IMR-90 (cell line): ENCODE measurements at regions not wholly inside any gene's neighbourhood (a gene's known extent, or its start where the extent isn't known, plus 50 kb on each side); places are given as distances from the start of the nearest gene placed in this dataset.

Experiments used
- ATAC-seq: fragments of 200-7000 bp; cut with Tn5 transposase; 2 replicates; pipeline ENCODE4 v1.9.1; 2020; ENCODE audit warnings: low read depth, mild to moderate bottlenecking, moderate library complexity
- BruUV-seq: library from RNA; stranded (reverse); fragments of 400-500 nt; replicated peaks from 2 replicates; lab custom pipeline; 2021; lab: Mats Ljungman, UMichigan
- CTCF ChIA-PET: fragments of 300-600 bp; formaldehyde crosslinking; extraction: SDS; loops from one replicate; lab custom pipeline; 2021; ENCODE audit warnings: antibody characterized with exemption; lab: Yijun Ruan, JAX
- POLR2A ChIA-PET: fragments of 300-600 bp; sonication (Branson Sonifier 250); formaldehyde crosslinking; loops from one replicate; lab custom pipeline; 2022; ENCODE audit warnings: antibody characterized with exemption; ENCODE audit not compliant: unreplicated experiment; lab: Charles Lee
- DNase-seq: peaks from one replicate; pipeline ENCODE4 v3.0.0; 2013
- H2AFZ ChIP-seq: replicated peaks from 2 replicates; pipeline ENCODE3; 2013; ENCODE audit warnings: low read length, mild to moderate bottlenecking; ENCODE audit not compliant: poor library complexity
- H2AK5ac ChIP-seq: 2 replicates; pipeline ENCODE4 v1.6.1; 2013; ENCODE audit warnings: low read depth, low read length, inconsistent platforms
- H2AK9ac ChIP-seq: replicated peaks from 2 replicates; pipeline ENCODE3; 2013; ENCODE audit warnings: mild to moderate bottlenecking, low read depth, low read length, moderate library complexity; ENCODE audit not compliant: poor library complexity
- H2BK120ac ChIP-seq: 2 replicates; pipeline ENCODE4 v1.6.1; 2013; ENCODE audit warnings: low read depth, low read length, inconsistent platforms
- H2BK15ac ChIP-seq: 3 replicates; pipeline ENCODE4 v1.6.1; 2013; ENCODE audit warnings: low read depth, low read length, inconsistent platforms
- H2BK20ac ChIP-seq: 2 replicates; pipeline ENCODE4 v1.6.1; 2013; ENCODE audit warnings: low read depth, mild to moderate bottlenecking, inconsistent platforms, low read length, moderate library complexity
- H2BK5ac ChIP-seq: 2 replicates; pipeline ENCODE4 v1.6.1; 2013; ENCODE audit warnings: mild to moderate bottlenecking, low read depth, low read length, inconsistent platforms; ENCODE audit not compliant: poor library complexity, severe bottlenecking
- H3K14ac ChIP-seq: replicated peaks from 2 replicates; pipeline ENCODE4 v1.6.1; 2013; ENCODE audit warnings: low read depth, low read length, inconsistent platforms
- H3K18ac ChIP-seq: 2 replicates; pipeline ENCODE4 v1.6.1; 2013; ENCODE audit warnings: low read depth, low read length, control low read depth
- H3K23ac ChIP-seq: 2 replicates; pipeline ENCODE4 v1.6.1; 2013; ENCODE audit warnings: low read depth, low read length, inconsistent platforms
- H3K27ac ChIP-seq: 2 replicates; pipeline ENCODE4 v1.5.1; 2013; ENCODE audit warnings: mild to moderate bottlenecking, control low read depth, low read length; ENCODE audit not compliant: insufficient read depth
- H3K27me3 ChIP-seq: 2 replicates; pipeline ENCODE4 v1.6.1; 2013; ENCODE audit warnings: low read length; ENCODE audit not compliant: control insufficient read depth, insufficient read depth
- H3K36me3 ChIP-seq: 2 replicates; pipeline ENCODE4 v1.6.1; 2013; ENCODE audit warnings: low read length, mixed read lengths; ENCODE audit not compliant: control insufficient read depth, insufficient read depth
- H3K4ac ChIP-seq: 2 replicates; pipeline ENCODE4 v1.6.1; 2013; ENCODE audit warnings: low read depth, low read length, inconsistent platforms
- H3K4me1 ChIP-seq: 2 replicates; pipeline ENCODE4 v1.6.1; 2013; ENCODE audit warnings: low read length, mixed read lengths; ENCODE audit not compliant: control insufficient read depth, insufficient read depth
- H3K4me2 ChIP-seq: 2 replicates; pipeline ENCODE4 v1.6.1; 2013; ENCODE audit warnings: low read depth, mild to moderate bottlenecking, control low read depth, low read length, moderate library complexity
- H3K4me3 ChIP-seq: 2 replicates; pipeline ENCODE4 v1.5.1; 2013; ENCODE audit warnings: low read depth, mild to moderate bottlenecking, control low read depth, low read length, moderate library complexity; ENCODE audit not compliant: insufficient read depth
- H3K56ac ChIP-seq: 2 replicates; pipeline ENCODE4 v1.6.1; 2013; ENCODE audit warnings: low read length, inconsistent platforms; ENCODE audit not compliant: insufficient read depth; ENCODE audit errors: extremely low read depth
- H3K79me1 ChIP-seq, 2 experiments: 2 replicates each; pipeline ENCODE4 v1.6.1; 2013; ENCODE audit warnings: low read length in 2 of 2, inconsistent platforms in 1 of 2, low read depth in 1 of 2
- H3K9ac ChIP-seq: 2 replicates; pipeline ENCODE4 v1.6.1; 2013; ENCODE audit warnings: low read depth, low read length, control low read depth
- H3K9me1 ChIP-seq: 2 replicates; pipeline ENCODE4 v1.6.1; 2013; ENCODE audit warnings: low read length, inconsistent platforms; ENCODE audit not compliant: insufficient read depth
- H3K9me3 ChIP-seq: 2 replicates; pipeline ENCODE4 v1.6.1; 2013; ENCODE audit warnings: low read length; ENCODE audit not compliant: control insufficient read depth, insufficient read depth
- H4K20me1 ChIP-seq: 2 replicates; pipeline ENCODE4 v1.6.1; 2013; ENCODE audit warnings: low read length, inconsistent platforms; ENCODE audit not compliant: insufficient read depth
- H4K5ac ChIP-seq: 2 replicates; pipeline ENCODE4 v1.6.1; 2013; ENCODE audit warnings: mild to moderate bottlenecking, low read depth, low read length, control low read depth
- H4K8ac ChIP-seq, 2 experiments: 2 replicates each; pipeline ENCODE4 v1.6.1; 2013; ENCODE audit warnings: low read depth in 2 of 2, low read length in 2 of 2, control low read depth in 1 of 2, inconsistent platforms in 1 of 2
- H4K91ac ChIP-seq: 2 replicates; pipeline ENCODE4 v1.6.1; 2013; ENCODE audit warnings: low read depth, low read length, inconsistent platforms; ENCODE audit not compliant: insufficient read depth
- BHLHE40 ChIP-seq: fragments of 150-350 bp; IDR thresholded peaks from 2 replicates; pipeline ENCODE4 v1.6.1; 2016; ENCODE audit warnings: mild to moderate bottlenecking, low read depth, low read length
- CEBPB ChIP-seq: IDR thresholded peaks from 2 replicates; pipeline ENCODE4 v1.6.1; 2012; ENCODE audit warnings: low read depth, low read length, improper control_type of control experiment
- CHD1 ChIP-seq: IDR thresholded peaks from 2 replicates; pipeline ENCODE4 v1.6.1; 2012; ENCODE audit warnings: low read depth, low read length, improper control_type of control experiment
- CTCF ChIP-seq: conservative IDR thresholded peaks from 2 replicates; pipeline ENCODE4 v1.5.1; 2012; ENCODE audit warnings: mild to moderate bottlenecking, low read depth, low read length, improper control_type of control experiment
- ELK1 ChIP-seq: fragments of 150-350 bp; IDR thresholded peaks from 2 replicates; pipeline ENCODE4 v1.6.1; 2016; ENCODE audit warnings: low read depth, mild to moderate bottlenecking, low read length, moderate library complexity, borderline replicate concordance
- FOS ChIP-seq: fragments of 150-350 bp; IDR thresholded peaks from 2 replicates; pipeline ENCODE4 v1.6.1; 2016; ENCODE audit warnings: low read depth, low read length
- MAFK ChIP-seq: IDR thresholded peaks from 2 replicates; pipeline ENCODE4 v1.6.1; 2012; ENCODE audit warnings: low read depth, low read length, improper control_type of control experiment
- MAZ ChIP-seq: IDR thresholded peaks from 2 replicates; pipeline ENCODE4 v1.6.1; 2012; ENCODE audit warnings: low read depth, mild to moderate bottlenecking, low read length, improper control_type of control experiment, moderate library complexity, borderline replicate concordance
- MXI1 ChIP-seq: IDR thresholded peaks from 2 replicates; pipeline ENCODE4 v1.6.1; 2012; ENCODE audit warnings: low read depth, mild to moderate bottlenecking, low read length, moderate library complexity, borderline replicate concordance
- NFE2L2 ChIP-seq: fragments of 150-350 bp; IDR thresholded peaks from 2 replicates; pipeline ENCODE4 v1.6.1; 2016; ENCODE audit warnings: low read depth, mild to moderate bottlenecking, low read length
- POLR2A ChIP-seq: IDR thresholded peaks from 2 replicates; pipeline ENCODE4 v1.6.1; 2012; ENCODE audit warnings: mild to moderate bottlenecking, low read depth, low read length
- RAD21 ChIP-seq: IDR thresholded peaks from 2 replicates; pipeline ENCODE4 v1.6.1; 2012; ENCODE audit warnings: low read length, improper control_type of control experiment
- RCOR1 ChIP-seq: IDR thresholded peaks from 2 replicates; pipeline ENCODE4 v1.6.1; 2012; ENCODE audit warnings: mild to moderate bottlenecking, low read length, improper control_type of control experiment; ENCODE audit not compliant: insufficient replicate concordance
- RFX5 ChIP-seq: IDR thresholded peaks from 2 replicates; pipeline ENCODE4 v1.8.0; 2012; ENCODE audit warnings: low read depth, mild to moderate bottlenecking, low read length, moderate library complexity
- SMC3 ChIP-seq: fragments of 150-350 bp; IDR thresholded peaks from 2 replicates; pipeline ENCODE4 v1.6.1; 2016; ENCODE audit warnings: low read depth, mild to moderate bottlenecking, antibody characterized with exemption, low read length, moderate library complexity
- USF2 ChIP-seq: fragments of 150-350 bp; IDR thresholded peaks from 2 replicates; pipeline ENCODE4 v1.6.1; 2017; ENCODE audit warnings: mild to moderate bottlenecking, antibody characterized with exemption, low read length, low read depth
- WGBS, 2 experiments: methylation state at CpG; one replicate each; pipeline versions ENCODE4 v1.1.5 to v1.1.7; 2013; ENCODE audit warnings: missing lambda C conversion rate in 2 of 2; ENCODE audit not compliant: insufficient read length in 1 of 2; ENCODE audit errors: extremely low coverage in 2 of 2; 5-methylcytosine and 5-hydroxymethylcytosine counted together
- dilution Hi-C: fragments of 300-500 bp; cut with HindIII; formaldehyde crosslinking; loops from one replicate; pipeline ENCODE4 v1.14.3; 2018; ENCODE audit warnings: low sequenced_read_pairs; ENCODE audit not compliant: unreplicated experiment
- in situ Hi-C: fragments of 300-500 bp; cut with MboI; formaldehyde crosslinking; loops from 3 replicates; pipeline ENCODE4 v1.14.3; 2019; ENCODE audit warnings: low sequenced_read_pairs, inconsistent platforms, mixed read lengths
- intact Hi-C: fragments of 100-400 bp; cut with micrococcal nuclease; formaldehyde crosslinking; loops from 2 replicates; pipeline ENCODE4 v1.10.0; 2022

- dilution Hi-C loops (no loop called here), intact Hi-C loops (no loop called here), in situ Hi-C loops (no loop called here)
- DNase-seq (no peak), ATAC-seq (no peak)
- Histone ChIP-seq H3K4ac (no peak overlapping the region), H3K27me3 (peaks cover 7% of the 10 kb centered on the region; the same call in 1 of the 2 replicates), H3K9ac (no peak overlapping the region), H3K23ac (no peak overlapping the region), H3K4me3 (no peak overlapping the region), H2BK15ac (no peak overlapping the region), H2AFZ (no peak overlapping the region), H2AK9ac (no peak overlapping the region), H4K8ac (no peak overlapping the region), H4K91ac (no peak overlapping the region), H3K79me1 (no peaks in the 10 kb centered on the region), H4K5ac (no peak overlapping the region), H3K9me1 (peaks cover 2% of the 10 kb centered on the region; the same call in 1 of the 2 replicates), H4K20me1 (no peaks in the 10 kb centered on the region), H3K36me3 (no peaks in the 10 kb centered on the region), H3K4me2 (no peak overlapping the region), H2BK5ac (no peak overlapping the region), H3K56ac (no peak overlapping the region), H2BK120ac (no peak overlapping the region), H3K4me1 (no peaks in the 10 kb centered on the region), H2BK20ac (no peak overlapping the region), H3K27ac (no peak overlapping the region), H3K9me3 (no peaks in the 10 kb centered on the region), H3K18ac (no peak overlapping the region), H2AK5ac (no peak overlapping the region), H3K14ac (no peak overlapping the region)
- ChIA-PET POLR2A (no interaction called here), CTCF (no interaction called here)
- BruUV-seq: no TSS peak
- TF ChIP-seq MAFK (no peak), ELK1 (no peak), BHLHE40 (no peak), CEBPB (no peak), CHD1 (no peak), RCOR1 (no peak), USF2 (no peak), SMC3 (no peak), CTCF (no peak), RAD21 (no peak), NFE2L2 (no peak), RFX5 (no peak), FOS (no peak), POLR2A (no peak), MAZ (no peak), MXI1 (no peak)
- WGBS, 2 experiments: no CpG with 5 or more reads among the region's 12 CpGs
Observed at GRCh38 chr2:128502638-128503246, 184.1 kb upstream of the HS6ST1 start.
